Cardiac fibroblast (primary cell): ENCODE measurements at regions not wholly inside any gene's neighbourhood (a gene's known extent, or its start where the extent isn't known, plus 50 kb on each side); places are given as distances from the start of the nearest gene placed in this dataset.

Experiments
- DNase-seq, 2 donors: peaks; one replicate each; pipeline versions ENCODE4 v3.0.0 to v3.0.0-alpha.2; 2010; ENCODE audit warnings: low read depth in 2 of 2
- H3K4me3 ChIP-seq, 2 donors: replicated peaks in 1 of 2; 1 replicate in 1 of 2; 2 replicates in 1 of 2; pipeline ENCODE4 v1.5.1; 2011; ENCODE audit warnings: low read depth in 2 of 2, low read length in 2 of 2, mild to moderate bottlenecking in 2 of 2, moderate library complexity in 1 of 2
- CTCF ChIP-seq: IDR thresholded peaks from one replicate; pipeline ENCODE4 v1.5.1; 2011; ENCODE audit warnings: low read depth, mild to moderate bottlenecking, low read length, inconsistent platforms

- TF ChIP-seq CTCF: no peak
- no peak overlapping the region for H3K4me3 ChIP-seq
- DNase-seq: no peak
Observed at GRCh38 chr14:54300881-54301280, 95.9 kb upstream of the CDKN3 start.

- no peak for TF ChIP-seq CTCF
- DNase-seq: no peak
- no peak overlapping the region for H3K4me3 ChIP-seq
Observed at GRCh38 chr14:54301359-54301758, 95.4 kb upstream of the CDKN3 start.

GRCh38 chr14:54306806-54307205 is 90.0 kb upstream of the CDKN3 start:
- no peak for TF ChIP-seq CTCF
- H3K4me3 ChIP-seq: no peak overlapping the region

GRCh38 chr14:54309615-54310014 is 87.2 kb upstream of the CDKN3 start:
- no peak for TF ChIP-seq CTCF
- peak in 1 of 2 donors; percentile 76 for DNase-seq
- no peak overlapping the region for H3K4me3 ChIP-seq

More at GRCh38 chr14:54306806-54307205, 90.0 kb upstream of the CDKN3 start:
- no peak for DNase-seq

GRCh38 chr14:54310151-54310850 is 86.5 kb upstream of the CDKN3 start:
- no peak overlapping the region for H3K4me3 ChIP-seq
- no peak for TF ChIP-seq CTCF

GRCh38 chr14:54310851-54311228 is 86.0 kb upstream of the CDKN3 start:
- TF ChIP-seq CTCF: no peak
- H3K4me3 ChIP-seq: no peak overlapping the region
- no peak for DNase-seq

More at GRCh38 chr14:54310151-54310850, 86.5 kb upstream of the CDKN3 start:
- DNase-seq: no peak
